HG03039 (cell line): ENCODE measurements at regions not wholly inside any gene's neighbourhood (a gene's known extent, or its start where the extent isn't known, plus 50 kb on each side); places are given as distances from the start of the nearest gene placed in this dataset.

ENCODE experiments used
- ATAC-seq: cut with Tn5 transposase; IDR thresholded peaks from one replicate; pipeline ENCODE4 v1.9.1; 2021; ENCODE audit warnings: mild to moderate bottlenecking, moderate library complexity; ENCODE audit not compliant: unreplicated experiment

GRCh38 chr14:87186737-87187136, 806.2 kb downstream of the GALC start:
- no peak for ATAC-seq

- no peak for ATAC-seq
These were observed 806.9 kb downstream of the GALC start for GRCh38 chr14:87185961-87186560.

- ATAC-seq: no peak
These were observed 808.8 kb downstream of the GALC start for GRCh38 chr14:87184180-87184579.

- no peak for ATAC-seq
These were observed 811.7 kb downstream of the GALC start for GRCh38 chr14:87181288-87181687.

GRCh38 chr14:87179936-87180335, 813.0 kb downstream of the GALC start:
- ATAC-seq: no peak

GRCh38 chr14:87178277-87178676, 814.7 kb downstream of the GALC start:
- no peak for ATAC-seq

GRCh38 chr14:87175175-87175574, 817.8 kb downstream of the GALC start:
- ATAC-seq: no peak

- no peak for ATAC-seq
These were observed 821.8 kb downstream of the GALC start for GRCh38 chr14:87171141-87171540.

- ATAC-seq: no peak
These were observed 822.8 kb downstream of the GALC start for GRCh38 chr14:87170179-87170578.

GRCh38 chr14:87169362-87169761, 823.6 kb downstream of the GALC start:
- no peak for ATAC-seq

- no peak for ATAC-seq
These were observed 831.5 kb downstream of the GALC start for GRCh38 chr14:87161502-87161901.

- ATAC-seq: no peak
These were observed 832.0 kb downstream of the GALC start for GRCh38 chr14:87160989-87161388.

- no peak for ATAC-seq
These were observed 834.7 kb downstream of the GALC start for GRCh38 chr14:87158283-87158682.

- ATAC-seq: no peak
These were observed 836.1 kb downstream of the GALC start for GRCh38 chr14:87156878-87157277.

- no peak for ATAC-seq
These were observed 837.0 kb downstream of the GALC start for GRCh38 chr14:87155856-87156488.

- no peak for ATAC-seq
These were observed 839.1 kb downstream of the GALC start for GRCh38 chr14:87153901-87154300.

GRCh38 chr14:87153391-87153790, 839.6 kb downstream of the GALC start:
- no peak for ATAC-seq

- no peak for ATAC-seq
These were observed 840.3 kb downstream of the GALC start for GRCh38 chr14:87152693-87153092.

- ATAC-seq: no peak
These were observed 843.2 kb downstream of the GALC start for GRCh38 chr14:87149583-87150354.

GRCh38 chr14:87148655-87149054, 844.3 kb downstream of the GALC start:
- ATAC-seq: no peak

GRCh38 chr14:87142551-87143211, 850.3 kb downstream of the GALC start:
- no peak for ATAC-seq

GRCh38 chr14:87141801-87142200, 851.2 kb downstream of the GALC start:
- ATAC-seq: no peak
